GM21786 (cell line): ENCODE measurements at regions not wholly inside any gene's neighbourhood (a gene's known extent, or its start where the extent isn't known, plus 50 kb on each side); places are given as distances from the start of the nearest gene placed in this dataset.
"Not testable (repeated sequence)": the region's sequence is repeated elsewhere in the genome, so short reads cannot be mapped to it uniquely, and the experiment has no call there.

Source experiments
- ATAC-seq: cut with Tn5 transposase; IDR thresholded peaks from one replicate; pipeline ENCODE4 v1.9.1; 2021; ENCODE audit not compliant: unreplicated experiment

DNA sequence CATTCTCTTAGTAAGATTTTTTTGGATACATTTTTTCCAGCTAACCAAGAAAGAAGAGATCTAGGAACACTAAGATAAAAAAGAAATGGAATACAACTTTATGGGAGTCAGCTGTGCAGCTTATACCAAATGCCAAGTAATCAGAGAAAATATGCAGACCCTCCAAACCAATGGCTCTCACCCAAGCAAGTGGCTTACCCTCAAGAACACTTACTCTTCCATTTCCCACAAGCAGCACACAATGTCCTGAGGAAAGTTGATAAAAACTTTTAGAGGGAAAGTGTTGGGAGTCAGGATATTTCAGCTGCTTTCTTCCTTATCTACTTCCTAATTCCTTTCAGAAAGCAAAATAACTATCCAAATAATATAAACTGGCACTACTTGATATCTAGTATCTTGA lies 631.8 kb downstream of the RWDD3 start:
- ATAC-seq: no peak

DNA sequence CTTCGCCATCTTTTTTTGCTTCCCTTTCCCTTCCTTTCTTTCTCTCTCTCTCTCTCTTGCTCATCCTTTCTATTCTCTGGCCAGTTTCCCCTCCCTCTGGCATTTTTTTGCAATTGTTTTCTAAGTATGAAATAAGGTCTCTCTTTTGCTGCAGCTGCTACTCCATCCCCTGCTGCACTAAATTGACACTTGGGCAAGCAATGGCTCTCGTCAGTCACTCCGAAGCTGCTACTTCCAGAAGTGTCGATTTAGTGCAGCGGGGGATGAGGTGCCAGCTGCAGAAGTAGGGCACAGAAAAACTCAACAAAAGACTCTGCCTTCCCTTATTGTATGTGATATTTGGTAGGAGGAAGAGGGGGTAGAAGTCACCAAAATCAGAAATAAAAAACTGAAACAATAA lies 642.3 kb downstream of the RWDD3 start:
- ATAC-seq: no peak

DNA sequence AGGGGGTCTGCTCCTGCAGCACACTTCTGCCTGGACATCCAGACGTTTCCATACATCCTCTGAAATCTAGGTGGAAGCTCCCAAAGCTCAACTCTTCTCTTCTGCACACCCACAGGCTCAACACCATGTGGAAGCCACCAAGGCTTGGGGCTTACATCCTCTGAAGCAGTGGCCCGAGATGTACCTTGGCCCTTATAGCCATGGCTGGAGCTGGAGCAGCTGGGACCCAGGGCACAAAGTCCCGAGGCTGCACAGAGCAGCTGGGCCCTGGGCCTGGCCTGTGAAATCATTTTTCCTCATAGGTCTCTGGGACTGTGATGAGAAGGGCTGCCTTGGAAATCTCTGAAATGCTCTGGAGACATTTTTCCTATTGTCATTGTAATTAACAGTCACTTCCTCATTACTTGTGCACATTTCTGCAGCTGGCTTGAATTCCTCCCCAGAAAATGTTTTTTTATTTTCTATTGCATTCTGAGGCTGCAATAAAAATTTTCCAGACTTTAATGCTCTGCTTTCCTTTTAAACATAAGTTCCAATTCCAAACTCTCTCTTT lies 645.6 kb downstream of the RWDD3 start:
- ATAC-seq: no peak

DNA sequence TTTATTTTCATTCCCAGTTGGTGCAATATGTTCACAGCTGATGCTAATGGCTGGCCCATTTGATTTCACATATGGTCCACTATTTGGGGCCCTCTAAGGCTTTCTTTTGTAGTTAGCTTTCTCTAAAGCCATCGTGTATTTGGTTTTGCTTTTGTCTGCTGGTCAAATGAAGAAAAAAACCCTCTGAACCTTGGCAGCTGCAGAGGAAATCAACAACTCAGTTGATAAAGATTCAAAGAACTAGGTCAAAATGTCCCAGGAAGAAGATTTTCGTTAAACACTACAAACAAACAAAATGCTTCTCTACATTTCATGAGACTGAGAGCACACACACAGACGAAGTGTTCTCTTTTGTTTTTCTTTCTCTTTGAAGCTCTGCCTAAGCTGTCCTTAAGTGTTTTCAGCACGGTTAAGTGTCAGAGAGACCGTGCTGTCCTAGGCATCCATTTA lies 655.0 kb downstream of the RWDD3 start:
- ATAC-seq: no peak

DNA sequence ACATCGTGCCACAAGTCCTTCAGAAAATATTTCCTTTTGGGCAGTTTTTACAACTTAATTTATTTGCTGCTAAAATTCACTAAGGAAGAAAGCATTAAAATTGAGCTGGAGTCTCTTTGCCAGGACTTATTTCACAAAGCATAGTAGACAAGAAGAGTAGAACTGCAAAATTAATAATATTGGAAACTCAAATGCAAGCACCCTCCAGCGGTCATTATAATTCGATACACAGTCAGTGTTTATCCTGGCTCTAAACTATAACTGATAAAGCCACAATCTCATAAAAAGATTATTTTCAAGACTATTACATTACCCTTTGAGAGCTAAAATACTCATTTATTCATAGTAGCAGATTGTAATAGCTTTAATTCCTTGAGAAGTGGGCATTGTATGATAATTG lies 655.4 kb downstream of the RWDD3 start:
- ATAC-seq: no peak

DNA sequence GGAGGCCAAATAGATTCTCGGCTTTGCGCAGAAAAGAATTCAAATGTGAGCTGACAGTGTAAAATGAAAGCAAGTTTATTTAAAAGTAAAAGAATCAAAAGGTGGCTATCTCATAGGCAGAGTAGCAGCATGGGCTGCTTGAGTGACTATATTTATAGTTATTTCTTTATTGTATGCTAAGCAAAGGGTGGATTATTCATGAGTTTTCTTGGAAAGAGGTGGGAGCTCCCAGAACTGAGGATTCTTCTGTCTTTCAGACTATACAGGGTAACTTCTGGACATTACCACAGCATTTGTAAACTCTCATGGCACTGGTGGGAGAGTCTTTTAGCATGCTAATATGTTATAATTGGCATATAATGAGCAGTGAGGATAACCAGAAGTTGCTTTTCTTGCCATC lies 659.9 kb downstream of the RWDD3 start:
- ATAC-seq: no peak

DNA sequence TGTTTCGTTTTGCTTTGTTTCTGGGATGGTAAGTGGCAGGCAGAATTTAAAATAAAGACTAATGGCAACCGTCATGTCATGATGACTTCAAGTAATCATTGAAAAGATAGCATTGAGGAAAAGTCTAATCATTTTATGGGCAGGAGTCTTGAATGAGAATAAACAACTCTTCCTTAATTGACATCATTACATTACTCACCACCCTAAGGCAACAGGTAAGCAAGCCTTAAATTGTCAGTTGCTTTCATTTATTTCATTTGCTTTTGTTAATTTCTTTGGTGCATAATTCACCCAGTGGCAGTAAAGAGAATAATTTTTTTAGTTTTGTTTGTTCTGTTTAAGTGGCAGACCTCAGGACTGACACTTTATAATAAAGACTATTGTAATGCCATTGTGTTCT lies 669.0 kb downstream of the RWDD3 start:
- ATAC-seq: no peak

DNA sequence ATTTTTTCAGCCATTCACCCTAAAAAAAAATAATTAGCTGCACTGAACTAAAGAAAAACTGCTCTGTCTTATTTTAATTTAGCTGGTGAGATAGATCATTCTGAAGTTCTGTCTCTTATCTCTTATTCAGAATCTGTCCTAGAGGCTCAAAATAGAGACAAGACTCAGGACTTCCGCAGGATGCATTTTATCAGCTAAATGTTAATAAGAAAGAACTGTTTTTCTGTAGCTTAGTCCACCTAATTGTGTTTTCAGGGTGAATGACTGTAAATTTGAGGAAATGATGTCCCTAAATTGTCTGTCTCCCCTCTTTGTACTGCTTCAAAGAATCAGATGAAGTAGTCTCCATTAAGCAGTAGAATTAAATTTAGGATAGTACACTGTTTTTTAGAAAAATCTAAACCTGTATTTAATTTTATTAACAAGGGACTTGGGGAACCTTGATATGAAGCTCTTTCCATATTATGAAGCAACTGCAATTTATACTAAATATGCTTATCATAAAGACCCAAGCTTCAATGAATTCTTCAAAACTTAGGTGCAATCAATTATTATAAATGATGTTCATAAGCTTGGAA lies 671.9 kb downstream of the RWDD3 start:
- no peak for ATAC-seq

DNA sequence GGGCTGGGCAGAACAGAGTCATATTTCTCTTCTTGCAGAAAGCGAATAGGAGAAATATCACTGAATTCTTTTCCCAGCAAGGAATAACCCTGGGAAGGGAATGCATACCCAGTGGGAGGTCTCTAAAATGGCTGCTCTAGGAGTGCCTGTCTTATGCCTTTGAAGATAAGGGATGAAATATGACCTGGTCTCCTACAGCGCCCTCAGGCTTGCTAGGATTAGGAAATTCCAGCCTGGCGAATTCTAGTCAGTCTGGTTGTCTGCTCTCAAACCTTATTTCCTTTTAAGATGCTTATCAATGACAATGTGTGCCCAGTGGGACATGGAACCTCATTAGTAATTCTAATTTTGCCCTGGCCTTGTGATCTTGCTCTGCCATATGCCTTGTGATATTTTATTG lies 677.7 kb downstream of the RWDD3 start:
- not testable (repeated sequence) for ATAC-seq

DNA sequence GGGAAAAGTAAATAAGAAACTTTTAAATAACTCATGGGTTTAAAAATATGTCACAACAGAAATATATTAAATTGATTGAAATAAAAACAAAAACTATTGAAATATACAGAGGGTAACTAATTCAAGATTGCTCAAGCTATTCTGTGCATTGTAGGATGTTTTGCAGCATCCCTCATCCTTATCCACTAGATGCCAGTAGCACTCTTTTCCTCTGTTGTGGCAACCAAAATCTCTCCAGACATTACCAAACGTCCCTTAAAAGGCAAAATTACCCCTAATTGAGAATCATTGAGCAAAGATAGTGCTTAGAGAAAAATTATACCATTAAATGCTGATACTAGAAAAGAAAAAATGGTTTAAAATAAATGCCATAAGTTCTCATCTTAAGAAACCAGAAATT lies 682.6 kb downstream of the RWDD3 start:
- no peak for ATAC-seq

DNA sequence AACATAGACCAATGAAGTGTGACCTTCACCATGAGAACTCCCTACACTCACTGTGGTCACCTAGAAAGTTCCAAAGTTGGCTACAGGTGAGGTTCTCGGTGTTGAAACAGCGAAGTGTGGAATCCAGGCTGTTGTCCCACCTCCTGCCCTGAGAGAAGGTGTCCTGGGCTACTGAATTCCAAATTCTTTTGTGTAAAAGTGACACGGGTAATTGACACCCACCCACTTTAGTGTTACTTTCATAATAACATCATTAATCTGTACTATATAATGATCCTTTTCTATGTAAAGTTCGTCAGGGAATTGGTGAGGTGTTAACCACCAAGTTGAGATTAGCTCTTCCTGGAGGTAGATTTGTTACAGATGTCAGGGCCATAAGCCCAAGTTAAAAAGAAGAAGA lies 690.7 kb downstream of the RWDD3 start:
- no peak for ATAC-seq

DNA sequence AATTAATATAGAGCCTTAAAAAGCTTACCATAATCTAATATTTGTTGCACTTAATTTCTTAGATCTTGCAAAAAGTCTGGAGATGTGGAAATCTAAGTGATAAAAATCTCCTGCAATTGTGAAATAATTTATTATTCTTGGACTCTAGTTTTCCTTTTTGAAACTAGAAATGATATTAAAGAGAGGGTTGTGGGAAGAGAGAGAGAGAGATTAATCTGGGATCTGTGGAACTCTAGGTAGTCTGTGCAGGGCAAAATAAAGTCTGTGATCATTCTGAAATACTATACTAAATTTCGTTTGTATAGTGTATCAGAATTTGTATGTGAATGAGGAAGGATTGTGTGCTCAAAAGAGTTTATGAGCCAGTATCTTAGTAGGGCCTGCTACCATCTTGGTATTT lies 692.3 kb downstream of the RWDD3 start:
- no peak for ATAC-seq

DNA sequence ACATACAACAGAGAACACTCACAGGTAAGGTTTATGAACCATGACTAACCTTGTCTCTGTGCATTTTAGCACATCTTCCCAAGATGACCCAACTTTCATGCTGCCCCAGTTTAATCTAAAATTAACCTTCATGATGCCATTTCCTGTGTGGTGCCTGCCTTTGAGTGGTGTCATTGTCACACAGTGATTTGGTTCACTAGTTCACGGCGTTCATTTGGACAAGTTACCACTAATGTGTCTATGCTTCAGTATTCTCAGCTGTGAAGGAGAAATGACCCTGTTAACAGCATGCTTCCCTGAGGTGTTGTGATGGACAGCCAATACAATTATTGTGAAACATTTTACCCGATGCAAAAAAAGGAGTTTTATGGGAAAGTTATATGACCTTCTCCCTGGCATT lies 693.1 kb downstream of the RWDD3 start:
- peak; percentile 47 for ATAC-seq

DNA sequence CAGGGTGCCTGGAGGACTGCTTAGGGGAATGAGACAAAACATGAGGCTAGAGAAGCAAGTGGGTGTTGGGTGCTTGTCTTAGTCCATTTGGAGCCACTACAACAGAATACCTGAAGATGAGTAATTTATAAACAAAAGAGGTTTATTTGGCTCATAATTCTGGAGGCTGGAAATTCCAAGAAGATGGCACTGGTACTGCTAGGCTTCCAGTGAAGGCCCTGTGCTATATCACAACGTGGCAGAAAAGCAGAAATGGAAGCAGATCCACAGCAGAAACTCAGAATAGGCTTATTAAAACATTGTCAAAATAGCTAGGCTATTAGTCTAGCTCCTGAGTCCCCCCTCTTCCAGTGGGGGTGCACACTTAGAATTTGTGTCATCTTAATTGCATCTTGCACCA lies 701.7 kb downstream of the RWDD3 start:
- no peak for ATAC-seq

DNA sequence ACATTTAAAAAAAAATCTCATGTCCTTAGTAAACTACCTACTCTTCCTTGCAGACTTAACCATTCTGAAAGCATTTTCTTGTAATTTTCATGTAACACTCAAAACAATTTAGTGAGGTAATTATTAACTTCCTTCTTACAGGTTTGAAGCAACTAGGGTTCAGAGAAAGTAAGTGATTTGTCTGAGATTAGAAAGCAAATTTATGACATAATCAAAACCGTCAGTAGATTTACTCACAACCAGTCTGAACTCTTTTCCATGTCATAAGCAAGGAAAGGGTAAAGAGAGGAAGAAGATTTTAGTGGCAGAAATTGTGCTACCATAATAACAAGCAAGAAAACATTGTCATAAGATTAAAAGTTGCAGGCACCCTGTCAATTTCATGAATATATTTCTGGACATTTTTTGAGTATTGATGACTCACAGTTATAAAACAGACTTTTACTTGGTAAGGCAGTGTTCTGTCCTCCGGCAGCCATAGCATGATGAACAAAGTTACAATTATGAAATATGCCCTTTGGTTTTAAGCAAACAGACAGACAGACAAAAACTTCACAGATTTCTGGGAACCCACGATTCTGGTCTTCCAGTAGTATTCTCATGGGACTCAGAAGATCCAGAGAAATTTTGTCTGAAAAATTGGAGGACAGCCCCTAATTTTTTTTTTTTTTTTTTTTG lies 707.2 kb downstream of the RWDD3 start:
- ATAC-seq: no peak

DNA sequence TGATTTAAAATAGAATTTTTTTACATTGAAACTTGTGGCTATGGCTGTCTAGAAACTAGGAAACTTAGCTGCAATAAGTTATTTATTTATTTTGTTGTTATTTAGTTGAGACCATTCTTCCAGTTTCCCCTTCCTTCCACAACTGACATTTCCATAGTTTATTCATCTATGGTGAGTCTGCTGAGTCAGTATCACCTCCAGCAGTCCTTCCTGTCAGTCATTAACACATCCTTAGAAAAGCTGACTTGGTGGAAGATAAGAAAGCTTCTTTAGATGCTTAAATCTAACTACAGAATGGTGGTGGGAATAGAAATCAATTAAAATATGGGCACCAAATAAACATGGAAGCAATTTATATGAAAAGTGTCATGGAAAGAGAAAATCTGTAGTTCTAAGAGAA lies 714.0 kb downstream of the RWDD3 start:
- ATAC-seq: no peak

DNA sequence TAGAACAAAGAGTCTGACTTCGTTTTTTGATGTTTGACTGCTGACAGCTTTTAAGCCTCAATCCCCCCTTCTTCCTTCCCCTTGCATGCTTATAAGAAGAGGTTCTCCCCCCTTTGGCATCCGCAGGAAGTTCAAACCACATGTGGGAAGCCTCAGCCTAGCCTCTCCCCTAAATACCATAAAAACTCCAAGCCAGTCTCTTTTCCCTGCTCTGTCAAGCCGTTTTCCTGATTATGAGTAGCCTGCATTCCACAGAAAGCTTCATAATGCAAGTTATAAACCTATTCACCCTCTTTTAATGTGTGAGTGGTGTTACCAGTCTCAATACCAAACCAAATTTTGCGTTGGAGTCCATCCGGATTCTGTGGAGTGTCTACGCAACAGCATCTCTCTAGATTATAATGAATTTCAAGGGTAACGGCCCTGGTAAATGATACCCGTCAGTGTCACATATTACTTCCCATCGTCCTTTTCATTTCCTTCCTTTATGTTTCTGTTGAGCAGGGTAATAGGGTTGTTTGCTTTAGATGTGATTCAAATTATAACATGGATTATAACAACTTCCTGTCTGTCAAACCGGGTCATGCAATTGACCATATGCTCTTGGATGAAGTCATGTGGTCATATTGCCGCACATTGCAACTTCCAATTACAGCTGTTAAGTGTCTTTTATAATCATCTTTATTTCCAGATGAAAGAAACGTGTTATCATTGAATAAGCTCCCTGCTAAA lies 717.5 kb downstream of the RWDD3 start:
- no peak for ATAC-seq

DNA sequence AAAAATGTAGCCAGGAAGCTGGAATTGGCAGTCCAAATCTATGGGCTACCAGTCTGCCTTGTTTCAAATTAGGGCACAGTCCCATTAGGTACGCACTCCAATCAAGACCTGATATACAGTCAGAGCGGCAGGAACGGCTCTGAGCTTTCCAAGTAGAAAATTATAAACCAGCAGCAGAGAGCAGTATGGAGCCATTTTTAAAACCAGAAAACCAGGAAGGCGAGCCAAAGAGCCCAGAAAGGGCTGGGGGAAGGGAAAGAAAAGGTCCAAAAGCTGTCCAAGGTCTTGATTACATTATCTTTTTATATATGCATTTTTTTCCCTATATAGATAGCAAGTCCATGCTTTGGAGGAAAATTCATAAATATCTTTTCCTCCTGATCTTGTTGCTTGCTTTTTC lies 719.0 kb downstream of the RWDD3 start:
- no peak for ATAC-seq

DNA sequence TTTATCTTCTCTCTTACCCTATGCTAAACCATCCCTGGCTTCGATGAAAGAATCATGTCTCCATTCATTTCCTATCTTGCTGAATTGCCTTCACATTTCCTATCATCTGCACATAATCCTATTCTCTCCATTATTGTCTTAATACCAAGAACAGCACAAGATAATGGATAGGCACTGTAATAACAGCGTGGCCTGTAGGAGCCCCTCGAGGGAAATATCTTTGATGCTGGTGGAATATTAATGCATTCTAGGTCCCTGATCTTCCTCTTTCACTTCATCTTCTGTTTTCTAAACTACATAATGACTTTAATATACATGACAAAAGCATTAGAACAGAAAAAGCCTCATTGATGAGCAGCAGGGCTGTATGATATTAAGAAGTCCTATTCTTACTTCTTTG lies 720.6 kb downstream of the RWDD3 start:
- no peak for ATAC-seq

DNA sequence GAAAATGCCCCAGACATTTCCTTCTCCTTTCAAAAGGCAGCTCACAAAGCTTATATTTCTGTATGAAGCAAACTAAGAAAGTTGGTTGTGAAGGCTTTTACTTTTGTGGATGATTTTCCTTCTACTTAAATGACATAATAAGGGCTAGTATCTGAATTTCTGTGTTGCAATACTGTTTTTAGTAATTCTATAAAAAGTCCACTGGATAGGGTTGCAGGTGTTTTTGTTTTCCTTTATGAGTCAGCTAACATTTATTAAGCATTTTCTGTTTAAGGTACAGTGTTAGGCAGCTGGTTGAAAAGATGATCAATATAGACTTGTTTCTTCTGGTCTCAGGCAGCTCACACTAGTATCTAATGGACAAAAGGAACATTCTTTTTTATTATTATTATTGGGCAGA lies 722.2 kb downstream of the RWDD3 start:
- ATAC-seq: no peak

DNA sequence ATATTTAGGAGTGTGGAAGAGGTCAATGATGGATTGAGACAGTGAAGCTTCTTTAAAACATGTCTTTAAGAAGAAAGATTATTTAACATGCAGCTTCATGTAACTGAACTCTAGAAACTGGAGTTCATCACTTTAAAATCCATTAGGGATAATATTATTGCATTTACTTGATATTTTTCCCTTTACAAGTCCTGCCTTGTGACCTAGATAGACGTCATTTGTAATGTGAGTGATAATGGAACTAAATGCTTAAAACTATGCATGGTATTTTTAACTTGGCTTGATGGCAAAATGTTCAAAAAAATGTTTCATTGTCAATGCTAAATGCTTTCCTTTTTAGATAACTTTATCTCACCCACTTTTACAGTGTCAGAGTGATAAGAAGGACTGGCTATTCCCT lies 723.7 kb downstream of the RWDD3 start:
- ATAC-seq: no peak

DNA sequence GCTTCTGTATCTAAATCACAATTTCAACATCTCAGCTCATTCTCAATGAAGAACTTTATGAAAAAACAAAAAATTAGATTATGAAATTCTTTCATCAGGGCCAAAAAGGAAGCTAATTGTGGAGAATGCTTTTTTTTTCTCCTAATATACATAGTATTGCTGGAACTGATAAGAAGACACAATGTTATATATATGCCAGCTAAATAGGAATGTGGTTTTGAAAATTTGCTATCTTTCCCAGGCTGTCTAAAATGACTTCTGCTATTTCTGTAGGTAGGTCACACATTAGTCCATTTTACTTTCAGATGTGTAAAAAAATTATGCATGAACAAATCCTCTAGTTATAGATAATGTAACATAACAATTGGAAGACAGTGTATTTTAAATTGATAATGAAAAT lies 732.9 kb downstream of the RWDD3 start:
- no peak for ATAC-seq
